ENCODE measurements at regions not wholly inside any gene's neighbourhood (a gene's known extent, or its start where the extent isn't known, plus 50 kb on each side); places are given as distances from the start of the nearest gene placed in this dataset.

GRCh38 chr9:113707953-113708695, 168.0 kb upstream of the ZNF618 start:
- TF ChIP-seq TAF1 (IDR thresholded peaks at IDR 0.05; ENCODE audit: low read depth) (no peak), RAD21 (IDR thresholded peaks at IDR 0.05; ENCODE audit: low read depth) (no peak), TEAD4 (IDR thresholded peaks at IDR 0.05) (no peak), CREB1 (IDR thresholded peaks at IDR 0.05; ENCODE audit: low read depth) (no peak), TCF12 (IDR thresholded peaks at IDR 0.05; ENCODE audit: low read depth) (no peak), EGR1 (IDR thresholded peaks at IDR 0.05) (no peak), YY1 (IDR thresholded peaks at IDR 0.05; ENCODE audit: low read depth) (no peak), CEBPB (IDR thresholded peaks at IDR 0.05) (no peak), MAX (IDR thresholded peaks at IDR 0.05) (no peak), USF1 (IDR thresholded peaks at IDR 0.05) (no peak), EP300 (IDR thresholded peaks at IDR 0.05; ENCODE audit: borderline replicate concordance) (no peak), FOXM1 (IDR thresholded peaks at IDR 0.05; ENCODE audit: borderline replicate concordance, low read depth) (no peak)
- TF ChIP-seq, protein P1, sequence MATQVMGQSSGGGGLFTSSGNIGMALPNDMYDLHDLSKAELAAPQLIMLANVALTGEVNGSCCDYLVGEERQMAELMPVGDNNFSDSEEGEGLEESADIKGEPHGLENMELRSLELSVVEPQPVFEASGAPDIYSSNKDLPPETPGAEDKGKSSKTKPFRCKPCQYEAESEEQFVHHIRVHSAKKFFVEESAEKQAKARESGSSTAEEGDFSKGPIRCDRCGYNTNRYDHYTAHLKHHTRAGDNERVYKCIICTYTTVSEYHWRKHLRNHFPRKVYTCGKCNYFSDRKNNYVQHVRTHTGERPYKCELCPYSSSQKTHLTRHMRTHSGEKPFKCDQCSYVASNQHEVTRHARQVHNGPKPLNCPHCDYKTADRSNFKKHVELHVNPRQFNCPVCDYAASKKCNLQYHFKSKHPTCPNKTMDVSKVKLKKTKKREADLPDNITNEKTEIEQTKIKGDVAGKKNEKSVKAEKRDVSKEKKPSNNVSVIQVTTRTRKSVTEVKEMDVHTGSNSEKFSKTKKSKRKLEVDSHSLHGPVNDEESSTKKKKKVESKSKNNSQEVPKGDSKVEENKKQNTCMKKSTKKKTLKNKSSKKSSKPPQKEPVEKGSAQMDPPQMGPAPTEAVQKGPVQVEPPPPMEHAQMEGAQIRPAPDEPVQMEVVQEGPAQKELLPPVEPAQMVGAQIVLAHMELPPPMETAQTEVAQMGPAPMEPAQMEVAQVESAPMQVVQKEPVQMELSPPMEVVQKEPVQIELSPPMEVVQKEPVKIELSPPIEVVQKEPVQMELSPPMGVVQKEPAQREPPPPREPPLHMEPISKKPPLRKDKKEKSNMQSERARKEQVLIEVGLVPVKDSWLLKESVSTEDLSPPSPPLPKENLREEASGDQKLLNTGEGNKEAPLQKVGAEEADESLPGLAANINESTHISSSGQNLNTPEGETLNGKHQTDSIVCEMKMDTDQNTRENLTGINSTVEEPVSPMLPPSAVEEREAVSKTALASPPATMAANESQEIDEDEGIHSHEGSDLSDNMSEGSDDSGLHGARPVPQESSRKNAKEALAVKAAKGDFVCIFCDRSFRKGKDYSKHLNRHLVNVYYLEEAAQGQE (IDR thresholded peaks at IDR 0.05; ENCODE audit: low read depth): no peak

Measured in Ishikawa (cell line).